Tibial nerve (tissue), 4 donors: ENCODE measurements at regions not wholly inside any gene's neighbourhood (a gene's known extent, or its start where the extent isn't known, plus 50 kb on each side); places are given as distances from the start of the nearest gene placed in this dataset.

Experiments used
- DNase-seq, 2 donors: peaks; one replicate each; pipeline ENCODE4 v3.0.0-alpha.2; 2019; ENCODE audit warnings: low spot score in 2 of 2
- H3K27ac ChIP-seq, 4 donors: fragments of 200-600 bp; sonication (generic) in 3 of 4; one replicate each; pipeline ENCODE4 v1.5.1; 2017 to 2019; ENCODE audit warnings: mild to moderate bottlenecking in 1 of 4
- H3K27me3 ChIP-seq, 2 donors: fragments of 200-600 bp; sonication (generic) in 1 of 2; one replicate each; pipeline versions ENCODE4 v1.5.1 to v1.6.0; 2017 to 2019
- H3K36me3 ChIP-seq, 3 donors: fragments of 200-600 bp; sonication (generic); one replicate each; pipeline ENCODE4 v1.5.1; 2018 to 2019
- H3K4me1 ChIP-seq, 4 donors: fragments of 200-600 bp; sonication (generic) in 3 of 4; one replicate each; pipeline ENCODE4 v1.5.1; 2017 to 2019
- H3K4me3 ChIP-seq, 4 donors: fragments of 200-600 bp; sonication (generic) in 3 of 4; one replicate each; pipeline ENCODE4 v1.5.1; 2017 to 2019; ENCODE audit warnings: mild to moderate bottlenecking in 1 of 4, moderate library complexity in 1 of 4
- H3K9me3 ChIP-seq, 4 donors: fragments of 200-600 bp; sonication (generic) in 3 of 4; one replicate each; pipeline ENCODE4 v1.5.1; 2017 to 2019
- EP300 ChIP-seq, 2 donors: sonication (generic); formaldehyde crosslinking; IDR thresholded peaks; one replicate each; pipeline ENCODE4 v1.6.1; 2017; ENCODE audit warnings: antibody characterized with exemption in 2 of 2, mild to moderate bottlenecking in 1 of 2
- POLR2A ChIP-seq, 2 donors: fragments of 450-650 bp; IDR thresholded peaks; one replicate each; pipeline ENCODE4 v1.6.1; 2017; ENCODE audit warnings: antibody characterized with exemption in 2 of 2, mild to moderate bottlenecking in 2 of 2, moderate library complexity in 2 of 2
- WGBS, 2 donors: methylation state at CpG; one replicate each; pipeline ENCODE4 v1.1.5; 2018; 5-methylcytosine and 5-hydroxymethylcytosine counted together
- TF ChIP-seq, protein P1 (sequence below), 5 experiments: fragments of 200-600 bp in 3 of 5; fragments of 450-650 bp in 2 of 5; sonication (generic) in 3 of 5; IDR thresholded peaks; one replicate each; pipeline ENCODE4 v1.5.1; 2016 to 2019; ENCODE audit warnings: antibody characterized with exemption in 5 of 5, mild to moderate bottlenecking in 3 of 5, moderate library complexity in 2 of 5

GRCh38 chr1:172928412-172928811 lies 122.3 kb downstream of the TNFSF18 start:
- H3K27me3 ChIP-seq: no peaks in the 10 kb centered on the region
- DNase-seq: no peak
- H3K9me3 ChIP-seq: no peaks in the 10 kb centered on the region
- H3K27ac ChIP-seq: no peak overlapping the region
- no peaks in the 10 kb centered on the region for H3K36me3 ChIP-seq
- no peak for TF ChIP-seq POLR2A (IDR thresholded peaks at IDR 0.05)
- TF ChIP-seq, protein P1, sequence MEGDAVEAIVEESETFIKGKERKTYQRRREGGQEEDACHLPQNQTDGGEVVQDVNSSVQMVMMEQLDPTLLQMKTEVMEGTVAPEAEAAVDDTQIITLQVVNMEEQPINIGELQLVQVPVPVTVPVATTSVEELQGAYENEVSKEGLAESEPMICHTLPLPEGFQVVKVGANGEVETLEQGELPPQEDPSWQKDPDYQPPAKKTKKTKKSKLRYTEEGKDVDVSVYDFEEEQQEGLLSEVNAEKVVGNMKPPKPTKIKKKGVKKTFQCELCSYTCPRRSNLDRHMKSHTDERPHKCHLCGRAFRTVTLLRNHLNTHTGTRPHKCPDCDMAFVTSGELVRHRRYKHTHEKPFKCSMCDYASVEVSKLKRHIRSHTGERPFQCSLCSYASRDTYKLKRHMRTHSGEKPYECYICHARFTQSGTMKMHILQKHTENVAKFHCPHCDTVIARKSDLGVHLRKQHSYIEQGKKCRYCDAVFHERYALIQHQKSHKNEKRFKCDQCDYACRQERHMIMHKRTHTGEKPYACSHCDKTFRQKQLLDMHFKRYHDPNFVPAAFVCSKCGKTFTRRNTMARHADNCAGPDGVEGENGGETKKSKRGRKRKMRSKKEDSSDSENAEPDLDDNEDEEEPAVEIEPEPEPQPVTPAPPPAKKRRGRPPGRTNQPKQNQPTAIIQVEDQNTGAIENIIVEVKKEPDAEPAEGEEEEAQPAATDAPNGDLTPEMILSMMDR (IDR thresholded peaks at IDR 0.05): no peak
- TF ChIP-seq EP300 (IDR thresholded peaks at IDR 0.05): no peak
- no peak overlapping the region for H3K4me3 ChIP-seq
- H3K4me1 ChIP-seq: no peaks in the 10 kb centered on the region
- WGBS, 2 donors: 58 to 59% methylated on average over 2 of the region's 2 CpGs

DNA sequence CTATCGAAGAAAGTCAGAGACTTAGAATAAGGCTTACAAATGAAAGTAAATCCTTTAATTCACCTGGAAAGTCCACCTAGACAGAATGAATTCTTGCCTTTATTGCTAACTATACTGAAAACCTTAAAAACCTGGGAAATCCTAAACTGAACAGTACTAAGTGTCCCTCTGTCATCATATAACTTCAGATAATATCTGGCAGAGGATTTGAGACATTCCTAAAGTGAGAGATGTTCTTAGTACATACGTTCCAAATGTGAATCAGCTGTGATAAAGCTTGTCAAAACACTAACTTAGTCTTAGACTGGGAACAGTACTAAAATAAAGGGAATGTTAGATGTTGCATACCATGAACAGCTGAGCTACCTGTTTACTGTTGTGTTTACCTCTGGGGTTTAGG lies 121.7 kb downstream of the TNFSF18 start:
- no peak for DNase-seq
- TF ChIP-seq, protein P1 (IDR thresholded peaks at IDR 0.05): no peak
- no peak for TF ChIP-seq EP300 (IDR thresholded peaks at IDR 0.05)
- TF ChIP-seq POLR2A (IDR thresholded peaks at IDR 0.05): no peak
- H3K4me1 ChIP-seq: no peaks in the 10 kb centered on the region
- no peak overlapping the region for H3K4me3 ChIP-seq
- 62 to 74% methylated on average over 2 of the region's 2 CpGs for WGBS, 2 donors
- H3K9me3 ChIP-seq: no peaks in the 10 kb centered on the region
- H3K36me3 ChIP-seq: no peaks in the 10 kb centered on the region
- H3K27me3 ChIP-seq: no peaks in the 10 kb centered on the region
- H3K27ac ChIP-seq: no peak overlapping the region

GRCh38 chr1:172930142-172930541 lies 120.6 kb downstream of the TNFSF18 start:
- DNase-seq: no peak
- WGBS, 2 donors: 65 to 69% methylated on average over 2 of the region's 2 CpGs
- Histone ChIP-seq H3K36me3 (no peaks in the 10 kb centered on the region), H3K27ac (no peak overlapping the region), H3K4me3 (no peak overlapping the region), H3K27me3 (no peaks in the 10 kb centered on the region), H3K4me1 (peaks cover 0 to 2% (median 0%) of the 10 kb centered on the region in 4 donors), H3K9me3 (no peaks in the 10 kb centered on the region)
- TF ChIP-seq POLR2A (IDR thresholded peaks at IDR 0.05) (no peak), EP300 (IDR thresholded peaks at IDR 0.05) (no peak)
- TF ChIP-seq, protein P1 (IDR thresholded peaks at IDR 0.05): no peak

GRCh38 chr1:172931340-172931739 lies 119.4 kb downstream of the TNFSF18 start:
- Histone ChIP-seq H3K27ac (no peak overlapping the region), H3K36me3 (no peaks in the 10 kb centered on the region), H3K9me3 (no peaks in the 10 kb centered on the region), H3K4me1 (peaks cover 0 to 2% (median 0%) of the 10 kb centered on the region in 4 donors), H3K27me3 (no peaks in the 10 kb centered on the region), H3K4me3 (no peak overlapping the region)
- 95 to 97% methylated on average over 1 of the region's 1 CpG for WGBS, 2 donors
- TF ChIP-seq EP300 (IDR thresholded peaks at IDR 0.05) (no peak), POLR2A (IDR thresholded peaks at IDR 0.05) (no peak)
- TF ChIP-seq, protein P1 (IDR thresholded peaks at IDR 0.05): no peak
- DNase-seq: no peak

DNA sequence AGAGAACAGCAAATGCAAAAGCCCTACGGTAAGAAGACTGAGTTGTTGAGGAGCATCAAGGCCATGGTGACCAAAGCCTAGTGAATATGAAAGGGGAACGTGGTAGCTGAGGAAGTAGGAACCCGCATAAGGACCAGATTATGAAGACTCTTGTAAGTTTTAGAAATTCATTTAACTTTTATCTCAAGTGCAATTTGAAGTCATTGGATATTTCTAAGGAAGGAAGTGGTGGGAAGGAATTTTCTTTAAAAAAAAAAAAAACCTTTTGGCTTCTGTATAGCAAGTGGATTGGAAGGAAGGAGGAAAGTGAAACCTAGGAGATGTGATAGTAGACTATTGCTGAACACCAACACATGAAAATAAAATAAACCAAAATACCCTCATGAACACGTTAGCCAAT lies 119.0 kb downstream of the TNFSF18 start:
- Histone ChIP-seq H3K36me3 (no peaks in the 10 kb centered on the region), H3K4me1 (peaks cover 0 to 2% (median 0%) of the 10 kb centered on the region in 4 donors), H3K9me3 (no peaks in the 10 kb centered on the region), H3K4me3 (no peak overlapping the region), H3K27ac (no peak overlapping the region), H3K27me3 (no peaks in the 10 kb centered on the region)
- no peak for DNase-seq
- 82 to 85% methylated on average over 4 of the region's 4 CpGs for WGBS, 2 donors
- TF ChIP-seq EP300 (IDR thresholded peaks at IDR 0.05): no peak
- no peak for TF ChIP-seq POLR2A (IDR thresholded peaks at IDR 0.05)
- TF ChIP-seq, protein P1 (IDR thresholded peaks at IDR 0.05): no peak
